ENCODE measurements at regions not wholly inside any gene's neighbourhood (a gene's known extent, or its start where the extent isn't known, plus 50 kb on each side); places are given as distances from the start of the nearest gene placed in this dataset.

- POLR2A ChIA-PET: no interaction called here
- ATAC-seq (no peak), FAIRE-seq (no peak), DNase-seq (ENCODE audit: extremely low read depth in 1 of 4, low spot score in 3 of 4) (no peak)
- H3K4me3 ChIP-seq: no peak overlapping the region
- 0 out of 5 replicates have a peak, but pooled peaks cover 0 to 4% of the 10 kb centered on the region in 2 experiments for H3K27me3 ChIP-seq (ENCODE audit: control insufficient read depth in 2 of 2, insufficient read depth in 2 of 2, low read length in 2 of 2)
- H3K4me1 ChIP-seq (replicated peaks in 1 of 2; ENCODE audit: control insufficient read depth in 2 of 2, insufficient read depth in 2 of 2, low read length in 2 of 2): no peaks in the 10 kb centered on the region
- no peak overlapping the region for H3K27ac ChIP-seq (ENCODE audit: extremely low read depth, low read depth, low read length)
- H3K79me2 ChIP-seq (ENCODE audit: control insufficient read depth, insufficient read depth, low read length): no peaks in the 10 kb centered on the region
- no peak for TF ChIP-seq CREB1 (IDR thresholded peaks at IDR 0.05)
- TF ChIP-seq CREB1 (CRISPR knock-in tag; IDR thresholded peaks at IDR 0.05): no peak
- TF ChIP-seq MNT (conservative IDR thresholded peaks at IDR 0.05): no peak
- no peak for TF ChIP-seq GTF3C2 (IDR thresholded peaks at IDR 0.05; ENCODE audit: borderline replicate concordance, extremely low read depth, insufficient read length)
- no peak for TF ChIP-seq CBX5 (IDR thresholded peaks at IDR 0.05; ENCODE audit: borderline replicate concordance, low read depth)
- TF ChIP-seq FUS (optimal IDR thresholded peaks at IDR 0.05; ENCODE audit: low read depth, low read length): no peak
- no peak for TF ChIP-seq IRF2 (CRISPR knock-in tag; IDR thresholded peaks at IDR 0.05)
- TF ChIP-seq ZBTB7A (IDR thresholded peaks at IDR 0.05; ENCODE audit: borderline replicate concordance, control insufficient read depth, low read depth, low read length): no peak
- TF ChIP-seq U2AF1 (optimal IDR thresholded peaks at IDR 0.05; ENCODE audit: low read depth, low read length): no peak
- no peak for TF ChIP-seq SIX5 (IDR thresholded peaks at IDR 0.05; ENCODE audit: borderline replicate concordance in 1 of 2, insufficient read depth in 1 of 2, low read depth in 1 of 2, low read length in 2 of 2)
- no peak for TF ChIP-seq ZNF77 (CRISPR knock-in tag; IDR thresholded peaks at IDR 0.05)
- no peak for TF ChIP-seq BHLHE40 (IDR thresholded peaks at IDR 0.05; ENCODE audit: low read length)
- H4K20me1 ChIP-seq (replicated peaks; ENCODE audit: control insufficient read depth, insufficient read depth, low read length): no peaks in the 10 kb centered on the region
- in situ Hi-C loops (cut with MboI): loop anchor here (25.0 kb wide), 1 partner anchor 728 kb away; no protein-coding TSS in a partner anchor
- H2AFZ ChIP-seq (ENCODE audit: low read depth, low read length): no peak overlapping the region
- H3K9me3 ChIP-seq (replicated peaks; ENCODE audit: control insufficient read depth, insufficient read depth, low read depth, low read length): no peaks in the 10 kb centered on the region
- no peak overlapping the region for H3K9ac ChIP-seq (ENCODE audit: insufficient read depth in 1 of 2, low read depth in 2 of 2, low read length in 2 of 2)
- CTCF ChIA-PET (ENCODE audit: low intra/inter-chr PET ratio): no interaction called here
- 0% methylated on average over 4 of the region's 4 CpGs for WGBS (ENCODE audit: insufficient coverage, low coverage, missing lambda C conversion rate)
- no TSS peak for BruUV-seq (replicated peaks)
- no peaks in the 10 kb centered on the region for H3K36me3 ChIP-seq (ENCODE audit: control insufficient read depth, insufficient read depth, low read length)
- H3K9me1 ChIP-seq (ENCODE audit: control insufficient read depth, insufficient read depth, low read length): no peaks in the 10 kb centered on the region
- H3K4me2 ChIP-seq (ENCODE audit: insufficient read depth, low read length): no peak overlapping the region
- intact Hi-C loops (cut with micrococcal nuclease): no loop called here
Measured at GRCh38 chr4:147134536-147135210, 189.0 kb upstream of the TTC29 start.
